Breast epithelium (tissue), 3 donors: ENCODE measurements at regions not wholly inside any gene's neighbourhood (a gene's known extent, or its start where the extent isn't known, plus 50 kb on each side); places are given as distances from the start of the nearest gene placed in this dataset.

Experiments
- CTCF ChIP-seq, 3 donors: fragments of 450-650 bp; IDR thresholded peaks; one replicate each; pipeline ENCODE4 v1.5.1; 2016 to 2017; ENCODE audit warnings: antibody characterized with exemption in 3 of 3, mild to moderate bottlenecking in 3 of 3, moderate library complexity in 3 of 3
- POLR2AphosphoS5 ChIP-seq, 3 donors: sonication (generic); formaldehyde crosslinking; IDR thresholded peaks; one replicate each; pipeline ENCODE4 v1.6.1; 2017; ENCODE audit warnings: antibody characterized with exemption in 3 of 3

- TF ChIP-seq CTCF (IDR thresholded peaks at IDR 0.05) (no peak), POLR2AphosphoS5 (IDR thresholded peaks at IDR 0.05) (no peak)
These were observed 192.2 kb upstream of the C9orf72 start for GRCh38 chr9:27765266-27766072.
